HCT116 (cell line): ENCODE measurements at regions not wholly inside any gene's neighbourhood (a gene's known extent, or its start where the extent isn't known, plus 50 kb on each side); places are given as distances from the start of the nearest gene placed in this dataset.

Source experiments
- ATAC-seq: fragments of 200-7000 bp; cut with Tn5 transposase; 2 replicates; pipeline ENCODE4 v1.9.1; 2020; ENCODE audit warnings: mild to moderate bottlenecking, moderate library complexity
- BruUV-seq: library from RNA; stranded (reverse); fragments of 400-500 nt; replicated peaks from 2 replicates; lab custom pipeline; 2021; lab: Mats Ljungman, UMichigan
- CTCF ChIA-PET: fragments of 300-600 bp; sonication (Branson Sonifier 250); formaldehyde crosslinking; loops from one replicate; lab custom pipeline; 2021; ENCODE audit warnings: antibody characterized with exemption; lab: Charles Lee
- POLR2A ChIA-PET: fragments of 300-600, 350-600 bp; sonication (Branson Sonifier 250); formaldehyde crosslinking; loops from one replicate; lab custom pipeline; 2021; ENCODE audit warnings: antibody characterized with exemption; lab: Charles Lee
- RAD21 ChIA-PET, 2 experiments: fragments of 300-600 bp; sonication (Branson Sonifier 250); formaldehyde crosslinking; loops; one replicate each; lab custom pipeline; 2023; ENCODE audit warnings: low total read pairs in 2 of 2; ENCODE audit not compliant: uncharacterized antibody in 2 of 2, unreplicated experiment in 2 of 2, low non-redundant PET in 1 of 2; lab: Charles Lee
- DNase-seq: peaks from one replicate; pipeline ENCODE4 v3.0.0-alpha.2; 2010; ENCODE audit warnings: low read depth, low spot score
- H2AFZ ChIP-seq: fragments of 200-600 bp; shearing (Covaris generic), sonication (generic); 2 replicates; pipeline ENCODE4 v1.6.1; 2017; ENCODE audit warnings: low read depth, mixed run types, mixed read lengths, antibody characterized with exemption, low read length; ENCODE audit not compliant: poor library complexity, severe bottlenecking
- H3K27ac ChIP-seq: 2 replicates; pipeline ENCODE4 v1.5.1; 2012; ENCODE audit warnings: low read depth, low read length
- H3K27me3 ChIP-seq: fragments of 200-600 bp; sonication (generic); 2 replicates; pipeline ENCODE4 v1.6.1; 2016; ENCODE audit warnings: mixed run types, low read length, mixed read lengths; ENCODE audit not compliant: insufficient read depth
- H3K36me3 ChIP-seq, 2 experiments: fragments of 200-500 bp in 1 of 2; fragments of 200-600 bp in 1 of 2; sonication (Bioruptor generic) in 1 of 2; sonication (generic) in 1 of 2; 2 replicates each; pipeline versions ENCODE4 v1.5.1 to v1.6.1; 2014 to 2016; ENCODE audit warnings: low read length in 2 of 2, inconsistent platforms in 1 of 2, mixed read lengths in 1 of 2, mixed run types in 1 of 2; ENCODE audit not compliant: insufficient read depth in 2 of 2, control insufficient read depth in 1 of 2
- H3K4me1 ChIP-seq, 2 experiments: fragments of 200-600 bp in 1 of 2; sonication (generic) in 1 of 2; 2 replicates each; pipeline versions ENCODE4 v1.5.1 to v1.6.1; 2012 to 2017; ENCODE audit warnings: low read length in 2 of 2, inconsistent platforms in 1 of 2, mild to moderate bottlenecking in 1 of 2, mixed read lengths in 1 of 2, mixed run types in 1 of 2, moderate library complexity in 1 of 2; ENCODE audit not compliant: insufficient read depth in 2 of 2, control insufficient read depth in 1 of 2
- H3K4me2 ChIP-seq: fragments of 200-600 bp; sonication (generic); 2 replicates; pipeline ENCODE4 v1.6.1; 2017; ENCODE audit warnings: mixed run types, low read length, mixed read lengths
- H3K4me3 ChIP-seq, 2 experiments: fragments of 200-600 bp in 1 of 2; sonication (generic) in 1 of 2; replicated peaks in 1 of 2; 2 replicates each; pipeline ENCODE4 v1.5.1; 2011 to 2016; ENCODE audit warnings: low read length in 2 of 2, control low read depth in 1 of 2, low read depth in 1 of 2, mild to moderate bottlenecking in 1 of 2, mixed read lengths in 1 of 2, mixed run types in 1 of 2
- H3K79me2 ChIP-seq: fragments of 200-600 bp; sonication (generic); 2 replicates; pipeline ENCODE4 v1.6.1; 2017; ENCODE audit warnings: mild to moderate bottlenecking, mixed run types, low read length, moderate library complexity, mixed read lengths; ENCODE audit not compliant: insufficient read depth
- H3K9ac ChIP-seq: fragments of 200-600 bp; sonication (generic); 2 replicates; pipeline ENCODE4 v1.6.1; 2016; ENCODE audit warnings: low read length, mixed read lengths
- H3K9me2 ChIP-seq: fragments of 200-600 bp; sonication (generic), shearing (Covaris generic); 2 replicates; pipeline ENCODE4 v1.6.1; 2017; ENCODE audit warnings: mixed run types, mild to moderate bottlenecking, moderate library complexity; ENCODE audit not compliant: insufficient read depth
- H3K9me3 ChIP-seq, 2 experiments: fragments of 200-500 bp in 1 of 2; fragments of 200-600 bp in 1 of 2; sonication (Bioruptor generic) in 1 of 2; sonication (generic) in 1 of 2; 2 replicates each; pipeline ENCODE4 v1.6.1; 2014 to 2017; ENCODE audit warnings: low read length in 2 of 2, mixed read lengths in 2 of 2, inconsistent platforms in 1 of 2, low read depth in 1 of 2, mild to moderate bottlenecking in 1 of 2, mixed run types in 1 of 2, moderate library complexity in 1 of 2; ENCODE audit not compliant: control insufficient read depth in 1 of 2, insufficient read depth in 1 of 2
- H4K20me1 ChIP-seq: fragments of 200-600 bp; sonication (generic), shearing (Covaris generic); 2 replicates; pipeline ENCODE4 v1.6.1; 2017; ENCODE audit warnings: mixed run types, mild to moderate bottlenecking, moderate library complexity; ENCODE audit not compliant: insufficient read depth
- CEBPB ChIP-seq: IDR thresholded peaks from 2 replicates; pipeline ENCODE4 v1.6.1; 2012; ENCODE audit warnings: low read depth
- CTCF ChIP-seq, 3 experiments: fragments of 200-600 bp in 1 of 3; sonication (generic) in 1 of 3; IDR thresholded peaks in 2 of 3; conservative IDR thresholded peaks in 1 of 3; 2 replicates each; pipeline ENCODE4 v1.5.1; 2012 to 2017; ENCODE audit warnings: low read depth in 2 of 3, low read length in 2 of 3, antibody characterized with exemption in 1 of 3, borderline replicate concordance in 1 of 3, control low read depth in 1 of 3, mild to moderate bottlenecking in 1 of 3, mixed read lengths in 1 of 3, mixed run types in 1 of 3, moderate library complexity in 1 of 3; ENCODE audit not compliant: insufficient read depth in 1 of 3
- EGR1 ChIP-seq: IDR thresholded peaks from 2 replicates; pipeline ENCODE4 v1.6.1; 2012; ENCODE audit warnings: low read depth
- ELF1 ChIP-seq: IDR thresholded peaks from 2 replicates; pipeline ENCODE4 v1.6.1; 2012; ENCODE audit warnings: low read depth, borderline replicate concordance
- FOSL1 ChIP-seq: IDR thresholded peaks from 2 replicates; pipeline ENCODE4 v1.6.1; 2012; ENCODE audit warnings: low read depth
- POLR2AphosphoS5 ChIP-seq: IDR thresholded peaks from 2 replicates; pipeline ENCODE4 v1.6.1; 2011; ENCODE audit warnings: mild to moderate bottlenecking, low read depth, low read length, moderate library complexity
- RAD21 ChIP-seq: IDR thresholded peaks from 2 replicates; pipeline ENCODE4 v1.6.1; 2012; ENCODE audit warnings: low read depth, mild to moderate bottlenecking
- SIN3A ChIP-seq: IDR thresholded peaks from 2 replicates; pipeline ENCODE4 v1.6.1; 2012; ENCODE audit warnings: low read depth
- SP1 ChIP-seq: IDR thresholded peaks from 2 replicates; pipeline ENCODE4 v1.6.1; 2012; ENCODE audit warnings: low read depth
- SRF ChIP-seq: IDR thresholded peaks from 2 replicates; pipeline ENCODE4 v1.6.1; 2012; ENCODE audit warnings: low read depth
- TCF7L2 ChIP-seq: IDR thresholded peaks from 2 replicates; pipeline ENCODE4 v1.7.0; 2011; ENCODE audit warnings: borderline replicate concordance, inconsistent platforms; ENCODE audit not compliant: insufficient read depth, insufficient read length; ENCODE audit errors: extremely low read depth
- ZFX ChIP-seq: fragments of 450-650 bp; IDR thresholded peaks from 2 replicates; pipeline ENCODE4 v1.6.1; 2017
- intact Hi-C: fragments of 100-400 bp; cut with micrococcal nuclease; formaldehyde crosslinking; loops from 2 replicates; pipeline ENCODE4 v1.10.0; 2022

GRCh38 chr18:61080954-61081528 is 252.2 kb upstream of the CDH20 start:
- Histone ChIP-seq H2AFZ (no peak overlapping the region), H3K36me3 (no peaks in the 10 kb centered on the region), H3K9ac (no peak overlapping the region), H3K9me3 (no peaks in the 10 kb centered on the region), H3K27ac (no peak overlapping the region), H4K20me1 (no peaks in the 10 kb centered on the region), H3K9me2 (no peaks in the 10 kb centered on the region), H3K4me2 (no peak overlapping the region), H3K4me1 (no peaks in the 10 kb centered on the region), H3K27me3 (no peaks in the 10 kb centered on the region), H3K4me3 (no peak overlapping the region), H3K79me2 (no peaks in the 10 kb centered on the region)
- intact Hi-C loops: no loop called here
- BruUV-seq: no TSS peak
- TF ChIP-seq CEBPB (no peak), SRF (no peak), EGR1 (no peak), SP1 (no peak), ZFX (no peak), CTCF (IDR thresholded peaks at IDR 0.05 in 2 of 3, conservative IDR thresholded peaks at IDR 0.05 in 1 of 3; ENCODE audit: borderline replicate concordance in 1 of 3, insufficient read depth in 1 of 3, low read depth in 2 of 3, low read length in 2 of 3) (no peak)
- DNase-seq (no peak), ATAC-seq (no peak)
- CTCF ChIA-PET: no interaction called here
- POLR2A ChIA-PET: no interaction called here
- RAD21 ChIA-PET: no interaction called here

- ChIA-PET RAD21 (no interaction called here), CTCF (no interaction called here), POLR2A (no interaction called here)
- ATAC-seq: no peak
- Histone ChIP-seq H3K36me3 (no peaks in the 10 kb centered on the region), H3K4me2 (no peak overlapping the region), H3K9me3 (no peaks in the 10 kb centered on the region), H3K9ac (no peak overlapping the region), H3K27me3 (no peaks in the 10 kb centered on the region), H3K4me1 (no peaks in the 10 kb centered on the region), H3K9me2 (no peaks in the 10 kb centered on the region), H4K20me1 (no peaks in the 10 kb centered on the region), H2AFZ (no peak overlapping the region), H3K79me2 (no peaks in the 10 kb centered on the region), H3K4me3 (no peak overlapping the region), H3K27ac (no peak overlapping the region)
- BruUV-seq: no TSS peak
- intact Hi-C loops: no loop called here
- DNase-seq: no peak
- no peak for TF ChIP-seq FOSL1
- TF ChIP-seq SIN3A: no peak
- no peak for TF ChIP-seq ELF1
- no peak for TF ChIP-seq POLR2AphosphoS5
- TF ChIP-seq TCF7L2: no peak
- TF ChIP-seq ZFX: no peak
- no peak for TF ChIP-seq SRF
- TF ChIP-seq RAD21: no peak
- TF ChIP-seq EGR1: no peak
- no peak for TF ChIP-seq CTCF (IDR thresholded peaks at IDR 0.05 in 2 of 3, conservative IDR thresholded peaks at IDR 0.05 in 1 of 3; ENCODE audit: borderline replicate concordance in 1 of 3, insufficient read depth in 1 of 3, low read depth in 2 of 3, low read length in 2 of 3)
Observed at GRCh38 chr18:61082976-61083630, 250.1 kb upstream of the CDH20 start.
